ENCODE measurements at regions not wholly inside any gene's neighbourhood (a gene's known extent, or its start where the extent isn't known, plus 50 kb on each side); places are given as distances from the start of the nearest gene placed in this dataset.

GRCh38 chr10:121242741-121243608 lies 355.3 kb downstream of the FGFR2 start:
- no peak overlapping the region for H3K27ac Mint-ChIP-seq

GRCh38 chr10:121243609-121244241 lies 354.5 kb downstream of the FGFR2 start:
- H3K27ac ChIP-seq (ENCODE audit: low read depth, low read length) = no peak overlapping the region

More at GRCh38 chr10:121242741-121243608, 355.3 kb downstream of the FGFR2 start:
- no peaks in the 10 kb centered on the region for H3K36me3 Mint-ChIP-seq (ENCODE audit: low read depth)
- Histone ChIP-seq H3K9me3 (ENCODE audit: control insufficient read depth, low read length) (peaks cover 4% of the 10 kb centered on the region), H3K4me1 (ENCODE audit: control insufficient read depth, insufficient read depth, low read length) (no peaks in the 10 kb centered on the region), H3K4me3 (ENCODE audit: low read length) (no peak overlapping the region), H3K27me3 (ENCODE audit: control insufficient read depth, insufficient read depth, low read length, poor library complexity, severe bottlenecking) (peaks cover 3% of the 10 kb centered on the region), H3K27ac (ENCODE audit: low read depth, low read length) (no peak overlapping the region), H3K36me3 (ENCODE audit: control insufficient read depth, insufficient read depth, low read length) (no peaks in the 10 kb centered on the region), H3K9ac (ENCODE audit: extremely low read depth, low read length, poor library complexity, severe bottlenecking) (no peak overlapping the region)
- WGBS, 2 experiments (ENCODE audit: insufficient coverage in 1 of 2, insufficient read length in 1 of 2) = 84 to 90% methylated on average over 10 to 12 of the region's 12 CpGs
- DNase-seq = no peak
- H3K4me1 Mint-ChIP-seq = peaks cover 1% of the 10 kb centered on the region
- H3K9me3 Mint-ChIP-seq = peaks cover under 1% of the 10 kb centered on the region
- peaks cover 3% of the 10 kb centered on the region for H3K27me3 Mint-ChIP-seq (ENCODE audit: insufficient read depth)
- TF ChIP-seq CTCF (conservative IDR thresholded peaks at IDR 0.05) = no peak
- H3K4me3 Mint-ChIP-seq = no peak overlapping the region

GRCh38 chr10:121244818-121245217 lies 353.4 kb downstream of the FGFR2 start:
- no peaks in the 10 kb centered on the region for H3K9me3 ChIP-seq (ENCODE audit: control insufficient read depth, low read length)
- no peak overlapping the region for H3K4me3 ChIP-seq (ENCODE audit: low read length)
- WGBS, 2 experiments (ENCODE audit: insufficient coverage in 1 of 2, insufficient read length in 1 of 2) = 89 to 98% methylated on average over 7 to 8 of the region's 8 CpGs
- peaks cover 3% of the 10 kb centered on the region for H3K27me3 Mint-ChIP-seq (ENCODE audit: insufficient read depth)
- H3K36me3 ChIP-seq (ENCODE audit: control insufficient read depth, insufficient read depth, low read length) = no peaks in the 10 kb centered on the region
- no peak overlapping the region for H3K4me3 Mint-ChIP-seq
- no peak overlapping the region for H3K27ac ChIP-seq (ENCODE audit: low read depth, low read length)
- H3K27ac Mint-ChIP-seq = no peak overlapping the region
- no peaks in the 10 kb centered on the region for H3K4me1 Mint-ChIP-seq
- no peaks in the 10 kb centered on the region for H3K4me1 ChIP-seq (ENCODE audit: control insufficient read depth, insufficient read depth, low read length)
- no peaks in the 10 kb centered on the region for H3K9me3 Mint-ChIP-seq
- no peak for DNase-seq
- no peak for TF ChIP-seq CTCF (conservative IDR thresholded peaks at IDR 0.05)
- no peaks in the 10 kb centered on the region for H3K36me3 Mint-ChIP-seq (ENCODE audit: low read depth)
- peaks cover 5% of the 10 kb centered on the region for H3K27me3 ChIP-seq (ENCODE audit: control insufficient read depth, insufficient read depth, low read length, poor library complexity, severe bottlenecking)
- no peak overlapping the region for H3K9ac ChIP-seq (ENCODE audit: extremely low read depth, low read length, poor library complexity, severe bottlenecking)

More at GRCh38 chr10:121243609-121244241, 354.5 kb downstream of the FGFR2 start:
- no peaks in the 10 kb centered on the region for H3K36me3 ChIP-seq (ENCODE audit: control insufficient read depth, insufficient read depth, low read length)
- Mint-ChIP-seq H3K27ac (no peak overlapping the region), H3K27me3 (ENCODE audit: insufficient read depth) (peaks cover 3% of the 10 kb centered on the region), H3K9me3 (no peaks in the 10 kb centered on the region), H3K4me3 (no peak overlapping the region), H3K4me1 (peaks cover under 1% of the 10 kb centered on the region), H3K36me3 (ENCODE audit: low read depth) (no peaks in the 10 kb centered on the region)
- H3K4me1 ChIP-seq (ENCODE audit: control insufficient read depth, insufficient read depth, low read length) = no peaks in the 10 kb centered on the region
- no peak for DNase-seq
- 86 to 93% methylated on average over 2 of the region's 2 CpGs for WGBS, 2 experiments (ENCODE audit: insufficient coverage in 1 of 2, insufficient read length in 1 of 2)
- no peak overlapping the region for H3K9ac ChIP-seq (ENCODE audit: extremely low read depth, low read length, poor library complexity, severe bottlenecking)
- no peak overlapping the region for H3K4me3 ChIP-seq (ENCODE audit: low read length)
- no peak for TF ChIP-seq CTCF (conservative IDR thresholded peaks at IDR 0.05)
- peaks cover 5% of the 10 kb centered on the region for H3K27me3 ChIP-seq (ENCODE audit: control insufficient read depth, insufficient read depth, low read length, poor library complexity, severe bottlenecking)
- no peaks in the 10 kb centered on the region for H3K9me3 ChIP-seq (ENCODE audit: control insufficient read depth, low read length)
